ENCODE measurements at regions not wholly inside any gene's neighbourhood (a gene's known extent, or its start where the extent isn't known, plus 50 kb on each side); places are given as distances from the start of the nearest gene placed in this dataset.

- FAIRE-seq = no peak
- DNase-seq (ENCODE audit: low spot score in 2 of 2) = no peak
Observed at GRCh38 chr15:81555346-81555745, 181.3 kb upstream of the TMC3 start.

GRCh38 chr15:81548365-81549130, 174.5 kb upstream of the TMC3 start:
- DNase-seq (ENCODE audit: low spot score in 2 of 2) (no peak), FAIRE-seq (no peak)

- no peak for DNase-seq (ENCODE audit: low spot score in 2 of 2)
- FAIRE-seq = no peak
Observed at GRCh38 chr15:81547521-81548132, 173.6 kb upstream of the TMC3 start.

- FAIRE-seq (no peak), DNase-seq (ENCODE audit: low spot score in 2 of 2) (no peak)
Observed at GRCh38 chr15:81544385-81544784, 170.4 kb upstream of the TMC3 start.

- DNase-seq (ENCODE audit: low spot score in 2 of 2) (no peak), FAIRE-seq (no peak)
Observed at GRCh38 chr15:81540909-81541308, 166.9 kb upstream of the TMC3 start.

DNA sequence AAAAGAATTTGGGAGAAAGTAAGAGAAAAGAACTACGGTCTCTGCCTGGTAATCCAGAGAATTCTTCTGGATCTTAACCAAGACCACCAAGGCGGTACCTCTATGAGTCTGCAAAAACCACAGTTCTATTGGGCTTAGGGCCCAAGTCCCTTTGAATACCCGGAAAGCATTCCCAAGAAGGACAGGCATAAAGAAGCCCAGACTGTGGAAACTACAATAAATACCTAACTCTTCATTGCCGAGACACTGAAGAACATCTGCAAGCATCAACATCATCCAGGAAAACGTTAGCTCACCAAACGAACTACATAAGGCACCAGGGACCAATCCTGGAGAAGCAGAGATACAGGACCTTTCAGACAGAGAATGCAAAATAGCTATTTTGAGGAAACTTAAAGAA, 162.3 kb upstream of the TMC3 start:
- FAIRE-seq (no peak), DNase-seq (ENCODE audit: low spot score in 2 of 2) (no peak)

- FAIRE-seq = no peak
- DNase-seq (ENCODE audit: low spot score in 2 of 2) = no peak
Observed at GRCh38 chr15:81534124-81534523, 160.1 kb upstream of the TMC3 start.

GRCh38 chr15:81532001-81532400, 158.0 kb upstream of the TMC3 start:
- FAIRE-seq (no peak), DNase-seq (ENCODE audit: low spot score in 2 of 2) (no peak)

DNA sequence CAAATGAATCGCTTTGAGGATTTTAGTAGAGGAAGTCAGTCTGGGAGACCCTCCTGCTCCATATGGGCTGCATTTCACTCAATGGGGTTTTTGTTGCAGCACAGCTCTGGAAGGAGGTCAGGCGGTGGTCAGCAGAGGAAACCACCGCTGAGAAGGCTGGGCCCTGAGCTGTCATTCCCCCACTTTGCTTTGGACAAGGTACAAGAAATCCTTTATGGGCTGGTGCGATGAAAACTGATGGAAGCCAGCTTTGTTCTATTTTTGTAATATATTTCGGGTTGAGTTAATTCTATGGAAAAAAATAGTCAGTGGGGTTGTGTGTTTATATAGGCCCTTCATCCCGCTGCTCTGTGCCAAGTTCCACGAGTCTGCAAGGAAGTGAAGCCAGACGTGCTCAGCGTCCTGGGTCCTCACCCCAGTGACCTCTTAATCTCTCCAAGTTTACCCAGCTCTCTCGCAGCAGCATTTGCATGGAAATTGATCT, 157.1 kb upstream of the TMC3 start:
- FAIRE-seq = no peak

GRCh38 chr15:81530271-81530691, 156.3 kb upstream of the TMC3 start:
- DNase-seq (ENCODE audit: low spot score in 2 of 2) (no peak), FAIRE-seq (no peak)

More for the DNA sequence above, 157.1 kb upstream of the TMC3 start:
- no peak for DNase-seq (ENCODE audit: low spot score in 2 of 2)

DNA sequence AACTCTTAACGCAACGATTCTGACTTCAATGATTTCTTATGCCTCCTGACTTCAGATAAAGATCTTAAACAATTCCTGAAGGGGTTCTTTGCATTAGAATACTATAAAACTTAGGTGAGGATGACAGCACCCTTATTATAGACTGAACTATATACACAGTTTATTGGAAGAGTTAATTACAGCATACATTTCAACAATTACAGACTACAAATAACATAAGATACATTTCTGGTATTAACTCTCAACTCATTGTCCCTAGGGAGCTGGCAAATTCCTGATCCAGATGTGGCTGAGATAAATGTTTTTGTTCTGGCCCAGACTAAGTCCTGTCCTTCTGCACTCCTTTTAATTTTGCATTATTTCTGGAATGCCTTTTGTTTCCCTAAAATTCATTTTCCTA, 155.5 kb upstream of the TMC3 start:
- FAIRE-seq (no peak), DNase-seq (ENCODE audit: low spot score in 2 of 2) (no peak)

- DNase-seq (ENCODE audit: low spot score in 2 of 2) = no peak
- FAIRE-seq = no peak
Observed at GRCh38 chr15:81526029-81526428, 152.0 kb upstream of the TMC3 start.

DNA sequence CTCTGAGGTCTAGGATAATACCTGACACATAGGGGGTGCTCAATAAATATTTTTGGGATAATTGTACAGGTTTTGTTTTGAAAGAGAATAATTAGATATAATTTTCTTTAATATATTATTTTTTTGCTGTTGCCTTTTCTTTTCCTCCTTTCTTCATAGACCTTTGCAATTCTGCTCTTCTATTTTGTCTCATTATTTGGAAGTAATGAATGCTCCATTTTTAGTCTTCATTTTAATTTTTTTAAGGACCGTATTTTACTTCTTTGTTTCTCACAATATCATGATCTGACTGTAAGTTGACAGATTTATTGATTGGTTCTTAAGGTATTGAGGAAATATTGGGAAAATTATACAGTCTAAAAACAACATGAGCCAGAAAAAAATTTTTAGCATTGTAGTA, 150.5 kb upstream of the TMC3 start:
- DNase-seq (ENCODE audit: low spot score in 2 of 2) (no peak), FAIRE-seq (no peak)

GRCh38 chr15:81523867-81524266, 149.9 kb upstream of the TMC3 start:
- DNase-seq (ENCODE audit: low spot score in 2 of 2) (no peak), FAIRE-seq (no peak)

DNA sequence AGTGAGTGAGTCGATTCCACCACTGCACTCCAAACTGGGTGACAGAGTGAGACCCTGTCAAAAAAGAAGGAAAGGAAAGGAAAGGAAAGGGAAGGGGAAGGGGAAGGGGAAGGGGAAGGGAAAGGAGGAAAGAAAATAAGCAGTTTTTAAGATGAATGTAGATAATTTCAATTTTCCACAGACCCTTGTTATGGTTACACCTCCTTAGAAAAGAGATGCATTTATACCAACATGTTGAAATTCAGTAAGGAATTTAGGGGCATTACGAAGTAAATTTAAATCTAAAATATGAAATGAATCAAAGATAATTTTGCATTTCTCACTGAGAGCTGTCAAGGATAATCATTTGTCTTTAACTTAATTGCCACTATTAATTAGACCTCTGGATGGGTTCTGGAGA, 146.5 kb upstream of the TMC3 start:
- DNase-seq (ENCODE audit: low spot score in 2 of 2) (no peak), FAIRE-seq (no peak)

GRCh38 chr15:81516461-81516860, 142.4 kb upstream of the TMC3 start:
- FAIRE-seq (no peak), DNase-seq (ENCODE audit: low spot score in 2 of 2) (no peak)

GRCh38 chr15:81516012-81516411, 142.0 kb upstream of the TMC3 start:
- FAIRE-seq = no peak
- no peak for DNase-seq (ENCODE audit: low spot score in 2 of 2)

DNA sequence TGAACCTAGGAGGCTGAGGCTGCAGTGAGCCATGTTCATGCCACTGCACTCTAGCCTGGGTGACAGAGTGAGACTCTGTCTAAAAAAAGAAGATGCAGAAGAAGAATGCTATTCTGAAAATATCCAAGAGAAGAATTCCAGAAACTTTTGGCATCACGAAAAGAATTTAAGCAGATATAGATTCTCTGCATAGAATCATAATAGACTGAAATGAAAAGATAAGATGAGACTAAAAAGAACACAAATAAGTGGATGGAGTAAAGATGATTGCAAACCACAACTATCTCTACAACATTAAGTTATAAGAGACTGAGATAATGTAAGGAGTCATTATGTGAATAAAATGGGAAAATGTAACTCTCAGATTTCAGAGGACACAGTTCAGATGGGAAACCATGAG, 140.7 kb upstream of the TMC3 start:
- FAIRE-seq (no peak), DNase-seq (ENCODE audit: low spot score in 2 of 2) (no peak)

DNA sequence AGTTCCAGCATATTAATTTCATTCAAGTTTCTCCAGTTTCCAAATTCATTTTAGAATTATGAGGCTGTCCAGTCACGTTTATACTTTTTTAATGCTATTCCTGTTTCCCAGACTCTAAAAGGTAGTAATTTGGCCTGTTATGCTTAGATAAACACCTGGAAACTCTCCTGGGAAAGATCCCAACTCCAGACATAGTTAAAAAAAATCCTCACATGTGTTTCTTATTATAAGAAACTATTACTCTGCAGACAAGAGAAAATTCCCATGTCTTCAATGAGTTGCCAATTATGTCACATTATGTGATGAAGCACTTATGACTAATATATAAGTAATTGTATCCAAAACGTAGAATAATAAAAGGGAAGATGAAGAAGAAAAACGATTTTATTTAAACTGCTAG, 137.1 kb upstream of the TMC3 start:
- no peak for DNase-seq (ENCODE audit: low spot score in 2 of 2)
- no peak for FAIRE-seq

GRCh38 chr15:81507831-81508230, 133.8 kb upstream of the TMC3 start:
- DNase-seq (ENCODE audit: low spot score in 2 of 2) (no peak), FAIRE-seq (no peak)

- DNase-seq (ENCODE audit: low spot score in 2 of 2) = no peak
- no peak for FAIRE-seq
Observed at GRCh38 chr15:81506936-81507335, 132.9 kb upstream of the TMC3 start.

DNA sequence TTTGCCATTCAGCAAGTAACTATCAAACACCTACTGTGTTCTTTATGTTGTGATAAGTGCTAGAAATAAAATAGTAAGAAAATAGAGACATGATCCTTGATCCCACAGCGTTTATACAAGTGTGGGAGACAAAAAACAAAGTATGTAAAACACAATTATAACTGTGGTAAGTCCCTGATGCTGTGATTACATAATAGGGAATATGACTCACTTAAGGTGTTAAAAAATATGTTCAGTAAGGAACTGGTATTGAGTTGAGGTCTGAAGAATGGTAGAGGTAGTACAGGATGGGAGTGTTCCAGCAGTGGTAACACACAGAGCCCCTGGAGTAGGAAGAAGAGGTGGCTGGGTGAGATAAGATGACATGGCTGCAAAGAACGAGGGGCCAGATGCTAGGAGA, 132.1 kb upstream of the TMC3 start:
- DNase-seq (ENCODE audit: low spot score in 2 of 2) = no peak
- no peak for FAIRE-seq
